ENCODE measurements at regions not wholly inside any gene's neighbourhood (a gene's known extent, or its start where the extent isn't known, plus 50 kb on each side); places are given as distances from the start of the nearest gene placed in this dataset.

GRCh38 chr20:20823476-20823881, 111.0 kb upstream of the RALGAPA2 start:
- DNase-seq = no peak

GRCh38 chr20:20821484-20822260, 109.2 kb upstream of the RALGAPA2 start:
- no peak for DNase-seq

- no peak for DNase-seq
Observed at GRCh38 chr20:20820785-20821483, 108.5 kb upstream of the RALGAPA2 start.

GRCh38 chr20:20820104-20820503, 107.7 kb upstream of the RALGAPA2 start:
- DNase-seq = no peak

- DNase-seq = no peak
Observed at GRCh38 chr20:20816969-20817755, 104.7 kb upstream of the RALGAPA2 start.

- DNase-seq = no peak
Observed at GRCh38 chr20:20815711-20816455, 103.4 kb upstream of the RALGAPA2 start.

GRCh38 chr20:20814685-20815084, 102.2 kb upstream of the RALGAPA2 start:
- DNase-seq = no peak

- DNase-seq = no peak
Observed at GRCh38 chr20:20812136-20812535, 99.7 kb upstream of the RALGAPA2 start.

- no peak for DNase-seq
Observed at GRCh38 chr20:20808016-20808415, 95.6 kb upstream of the RALGAPA2 start.

GRCh38 chr20:20806121-20807095, 94.0 kb upstream of the RALGAPA2 start:
- DNase-seq = no peak

GRCh38 chr20:20803011-20803410, 90.6 kb upstream of the RALGAPA2 start:
- DNase-seq = no peak

- no peak for DNase-seq
Observed at GRCh38 chr20:20802328-20802727, 89.9 kb upstream of the RALGAPA2 start.

- DNase-seq = no peak
Observed at GRCh38 chr20:20799716-20800312, 87.4 kb upstream of the RALGAPA2 start.

- no peak for DNase-seq
Observed at GRCh38 chr20:20797521-20798310, 85.3 kb upstream of the RALGAPA2 start.

GRCh38 chr20:20796766-20797440, 84.5 kb upstream of the RALGAPA2 start:
- no peak for DNase-seq

GRCh38 chr20:20795721-20796120, 83.3 kb upstream of the RALGAPA2 start:
- no peak for DNase-seq

GRCh38 chr20:20795119-20795518, 82.7 kb upstream of the RALGAPA2 start:
- DNase-seq = no peak

GRCh38 chr20:20793591-20793990, 81.1 kb upstream of the RALGAPA2 start:
- no peak for DNase-seq

- no peak for DNase-seq
Observed at GRCh38 chr20:20791664-20792568, 79.5 kb upstream of the RALGAPA2 start.
